Thyroid gland (tissue), 4 donors: ENCODE measurements at regions not wholly inside any gene's neighbourhood (a gene's known extent, or its start where the extent isn't known, plus 50 kb on each side); places are given as distances from the start of the nearest gene placed in this dataset.

Source experiments
- POLR2A ChIP-seq, 2 donors: fragments of 450-650 bp; IDR thresholded peaks; one replicate each; pipeline ENCODE4 v1.6.1; 2017; ENCODE audit warnings: antibody characterized with exemption in 2 of 2, mild to moderate bottlenecking in 2 of 2, moderate library complexity in 1 of 2
- TF ChIP-seq, protein P1 (sequence below), 6 experiments: fragments of 200-600 bp in 3 of 6; fragments of 450-650 bp in 3 of 6; sonication (generic) in 3 of 6; IDR thresholded peaks; one replicate each; pipeline ENCODE4 v1.5.1; 2016 to 2019; ENCODE audit warnings: antibody characterized with exemption in 6 of 6, mild to moderate bottlenecking in 2 of 6, inconsistent platforms in 1 of 6, moderate library complexity in 1 of 6

GRCh38 chr3:29011966-29012365 is 268.9 kb upstream of the RBMS3 start:
- TF ChIP-seq, protein P1, sequence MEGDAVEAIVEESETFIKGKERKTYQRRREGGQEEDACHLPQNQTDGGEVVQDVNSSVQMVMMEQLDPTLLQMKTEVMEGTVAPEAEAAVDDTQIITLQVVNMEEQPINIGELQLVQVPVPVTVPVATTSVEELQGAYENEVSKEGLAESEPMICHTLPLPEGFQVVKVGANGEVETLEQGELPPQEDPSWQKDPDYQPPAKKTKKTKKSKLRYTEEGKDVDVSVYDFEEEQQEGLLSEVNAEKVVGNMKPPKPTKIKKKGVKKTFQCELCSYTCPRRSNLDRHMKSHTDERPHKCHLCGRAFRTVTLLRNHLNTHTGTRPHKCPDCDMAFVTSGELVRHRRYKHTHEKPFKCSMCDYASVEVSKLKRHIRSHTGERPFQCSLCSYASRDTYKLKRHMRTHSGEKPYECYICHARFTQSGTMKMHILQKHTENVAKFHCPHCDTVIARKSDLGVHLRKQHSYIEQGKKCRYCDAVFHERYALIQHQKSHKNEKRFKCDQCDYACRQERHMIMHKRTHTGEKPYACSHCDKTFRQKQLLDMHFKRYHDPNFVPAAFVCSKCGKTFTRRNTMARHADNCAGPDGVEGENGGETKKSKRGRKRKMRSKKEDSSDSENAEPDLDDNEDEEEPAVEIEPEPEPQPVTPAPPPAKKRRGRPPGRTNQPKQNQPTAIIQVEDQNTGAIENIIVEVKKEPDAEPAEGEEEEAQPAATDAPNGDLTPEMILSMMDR (IDR thresholded peaks at IDR 0.05): no peak
- TF ChIP-seq POLR2A (IDR thresholded peaks at IDR 0.05): no peak
